H9 (cell line): ENCODE measurements at regions not wholly inside any gene's neighbourhood (a gene's known extent, or its start where the extent isn't known, plus 50 kb on each side); places are given as distances from the start of the nearest gene placed in this dataset.

Experiments used
- DNase-seq: peaks from one replicate; pipeline ENCODE4 v3.0.0-alpha.2; 2017
- H2AFZ ChIP-seq: one replicate; pipeline ENCODE4 v1.6.1; 2013; ENCODE audit warnings: mild to moderate bottlenecking, low read length, control low read depth, moderate library complexity
- H2AK5ac ChIP-seq: 2 replicates; pipeline ENCODE4 v1.6.1; 2013; ENCODE audit warnings: low read length, control low read depth, mixed read lengths; ENCODE audit not compliant: insufficient read length
- H2BK120ac ChIP-seq: one replicate; pipeline ENCODE4 v1.6.1; 2013; ENCODE audit warnings: low read depth, mild to moderate bottlenecking, low read length, control low read depth, inconsistent platforms; ENCODE audit not compliant: poor library complexity, severe bottlenecking
- H2BK12ac ChIP-seq: 2 replicates; pipeline ENCODE4 v1.6.1; 2013; ENCODE audit warnings: low read length, control low read depth, mixed read lengths, low read depth; ENCODE audit not compliant: insufficient read length
- H2BK15ac ChIP-seq: 2 replicates; pipeline ENCODE4 v1.6.1; 2013; ENCODE audit warnings: low read depth, low read length, control low read depth
- H2BK20ac ChIP-seq: one replicate; pipeline ENCODE4 v1.6.1; 2013; ENCODE audit warnings: low read depth, mild to moderate bottlenecking, low read length, control low read depth, inconsistent platforms; ENCODE audit not compliant: poor library complexity, severe bottlenecking
- H2BK5ac ChIP-seq: 2 replicates; pipeline ENCODE4 v1.6.1; 2013; ENCODE audit warnings: low read length, control low read depth, mixed read lengths; ENCODE audit not compliant: insufficient read length
- H3K14ac ChIP-seq: 2 replicates; pipeline ENCODE4 v1.6.1; 2013; ENCODE audit warnings: low read length, control low read depth; ENCODE audit not compliant: insufficient read depth
- H3K18ac ChIP-seq: 2 replicates; pipeline ENCODE4 v1.6.1; 2013; ENCODE audit warnings: low read depth, mild to moderate bottlenecking, mixed read lengths, low read length, control low read depth; ENCODE audit not compliant: insufficient read length
- H3K23ac ChIP-seq: 2 replicates; pipeline ENCODE4 v1.6.1; 2013; ENCODE audit warnings: low read length, control low read depth, mixed read lengths, low read depth; ENCODE audit not compliant: insufficient read length
- H3K23me2 ChIP-seq: 2 replicates; pipeline ENCODE4 v1.6.1; 2013; ENCODE audit warnings: low read depth, mild to moderate bottlenecking, mixed read lengths, low read length, control low read depth; ENCODE audit not compliant: insufficient read length, poor library complexity, severe bottlenecking
- H3K27ac ChIP-seq: 2 replicates; pipeline ENCODE4 v1.5.1; 2013; ENCODE audit warnings: low read length, control low read depth, mixed read lengths, low read depth; ENCODE audit not compliant: insufficient read length
- H3K27me3 ChIP-seq: 2 replicates; pipeline ENCODE4 v1.6.1; 2013; ENCODE audit warnings: low read length, control low read depth, inconsistent platforms; ENCODE audit not compliant: insufficient read depth
- H3K4ac ChIP-seq: 2 replicates; pipeline ENCODE4 v1.6.1; 2013; ENCODE audit warnings: low read depth, mild to moderate bottlenecking, control low read depth, inconsistent platforms, low read length, moderate library complexity
- H3K4me1 ChIP-seq: 2 replicates; pipeline ENCODE4 v1.6.1; 2013; ENCODE audit warnings: low read length, control low read depth, inconsistent platforms; ENCODE audit not compliant: insufficient read depth
- H3K4me2 ChIP-seq: 2 replicates; pipeline ENCODE4 v1.6.1; 2013; ENCODE audit warnings: low read length, control low read depth, mixed read lengths; ENCODE audit not compliant: insufficient read length, insufficient read depth
- H3K56ac ChIP-seq: 2 replicates; pipeline ENCODE4 v1.6.1; 2013; ENCODE audit warnings: low read depth, mild to moderate bottlenecking, mixed read lengths, low read length, control low read depth; ENCODE audit not compliant: insufficient read length
- H3K79me1 ChIP-seq: 2 replicates; pipeline ENCODE4 v1.6.1; 2013; ENCODE audit warnings: low read depth, mild to moderate bottlenecking, moderate library complexity, low read length, control low read depth, inconsistent platforms; ENCODE audit not compliant: insufficient read depth, poor library complexity, severe bottlenecking
- H3K79me2 ChIP-seq: 2 replicates; pipeline ENCODE4 v1.6.1; 2013; ENCODE audit warnings: low read length, control low read depth, inconsistent platforms; ENCODE audit not compliant: insufficient read depth
- H3K9ac ChIP-seq: 2 replicates; pipeline ENCODE4 v1.6.1; 2013; ENCODE audit warnings: low read length, control low read depth, mixed read lengths; ENCODE audit not compliant: insufficient read length; ENCODE audit errors: extremely low read depth
- H3K9me3 ChIP-seq: one replicate; pipeline ENCODE4 v1.6.1; 2013; ENCODE audit warnings: low read depth, low read length, inconsistent platforms; ENCODE audit not compliant: control insufficient read depth
- H3T11ph ChIP-seq: one replicate; pipeline ENCODE4 v1.6.1; 2013; ENCODE audit warnings: mild to moderate bottlenecking, low read length, control low read depth, inconsistent platforms
- H4K20me1 ChIP-seq: one replicate; pipeline ENCODE4 v1.6.1; 2013; ENCODE audit not compliant: control insufficient read depth, insufficient read length, insufficient read depth
- H4K5ac ChIP-seq: 2 replicates; pipeline ENCODE4 v1.6.1; 2013; ENCODE audit warnings: low read depth, mild to moderate bottlenecking, mixed read lengths, low read length, control low read depth; ENCODE audit not compliant: insufficient read length
- H4K8ac ChIP-seq: replicated peaks from 2 replicates; pipeline ENCODE4 v1.6.1; 2013; ENCODE audit warnings: low read length, control low read depth, mixed read lengths, low read depth; ENCODE audit not compliant: insufficient read length
- H4K91ac ChIP-seq: 2 replicates; pipeline ENCODE4 v1.6.1; 2013; ENCODE audit warnings: low read depth, mild to moderate bottlenecking, moderate library complexity, mixed read lengths, low read length, control low read depth; ENCODE audit not compliant: insufficient read length
- H3K27ac Mint-ChIP-seq, 3 experiments: 2 replicates in 2 of 3; 3 replicates in 1 of 3; pipeline ENCODE4 v1.8.0; 2020 to 2021; ENCODE audit warnings: mixed read lengths in 3 of 3, mild to moderate bottlenecking in 1 of 3, moderate library complexity in 1 of 3
- H3K27me3 Mint-ChIP-seq: 2 replicates; pipeline ENCODE4 v1.8.0; 2021; ENCODE audit warnings: low read depth, mild to moderate bottlenecking, moderate library complexity, mixed read lengths
- H3K36me3 Mint-ChIP-seq, 3 experiments: 2 replicates in 2 of 3; 3 replicates in 1 of 3; pipeline ENCODE4 v1.8.0; 2020 to 2021; ENCODE audit warnings: low read depth in 3 of 3, mixed read lengths in 3 of 3; ENCODE audit not compliant: insufficient read depth in 1 of 3
- H3K4me1 Mint-ChIP-seq, 2 experiments: 2 replicates each; pipeline ENCODE4 v1.8.0; 2020; ENCODE audit warnings: mixed read lengths in 2 of 2
- H3K4me3 Mint-ChIP-seq, 2 experiments: 2 replicates in 1 of 2; 3 replicates in 1 of 2; pipeline ENCODE4 v1.8.0; 2020 to 2021; ENCODE audit warnings: mild to moderate bottlenecking in 2 of 2, mixed read lengths in 2 of 2, moderate library complexity in 1 of 2
- H3K9me3 Mint-ChIP-seq, 2 experiments: 2 replicates in 1 of 2; 3 replicates in 1 of 2; pipeline ENCODE4 v1.8.0; 2020; ENCODE audit warnings: mild to moderate bottlenecking in 2 of 2, mixed read lengths in 2 of 2, moderate library complexity in 1 of 2
- WGBS: extraction: QIAGEN DNeasy Blood & Tissue Kit; methylation state at CpG from one replicate; pipeline ENCODE4 v1.1.7; 2013; ENCODE audit warnings: missing lambda C conversion rate, low lambda C conversion rate, mixed read lengths; ENCODE audit not compliant: insufficient read length; ENCODE audit errors: extremely low coverage; 5-methylcytosine and 5-hydroxymethylcytosine counted together
- TF ChIP-seq, protein P1 (sequence below): fragments of 200-600 bp; sonication (generic); conservative IDR thresholded peaks from 3 replicates; pipeline ENCODE4 v1.8.0; 2021; ENCODE audit warnings: antibody characterized with exemption, mild to moderate bottlenecking

DNA sequence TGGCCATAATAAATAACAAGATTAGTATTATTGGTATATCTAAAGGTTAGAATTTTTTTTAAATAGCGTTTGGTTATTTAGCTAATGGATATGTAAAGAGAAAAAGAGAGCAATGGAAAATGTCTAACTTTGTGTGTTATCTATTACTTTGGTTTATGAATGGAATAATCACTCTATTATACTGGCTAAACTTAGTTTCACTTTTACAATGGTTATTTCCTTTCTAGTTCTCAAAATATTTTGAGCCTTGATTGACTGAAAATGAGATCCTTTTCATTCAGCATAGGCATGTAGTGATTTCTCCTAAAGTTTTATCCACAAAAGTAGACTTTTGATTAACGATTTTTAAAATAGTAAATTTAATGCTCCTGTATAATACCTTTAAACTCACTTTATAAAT lies 51.6 kb upstream of the MLIP start:
- no peak overlapping the region for H3K56ac ChIP-seq
- H3K4me1 ChIP-seq = no peaks in the 10 kb centered on the region
- no peaks in the 10 kb centered on the region for H3K27me3 Mint-ChIP-seq
- H4K91ac ChIP-seq = no peak overlapping the region
- H3K23ac ChIP-seq = no peak overlapping the region
- H2BK20ac ChIP-seq = no peak overlapping the region
- H4K8ac ChIP-seq = no peak overlapping the region
- no peak overlapping the region for H3T11ph ChIP-seq
- no peaks in the 10 kb centered on the region for H3K27me3 ChIP-seq
- H3K4me1 Mint-ChIP-seq = no peaks in the 10 kb centered on the region
- no peak overlapping the region for H3K9ac ChIP-seq
- H3K4ac ChIP-seq = no peak overlapping the region
- no peak overlapping the region for H2AFZ ChIP-seq
- H2BK120ac ChIP-seq = no peak overlapping the region
- no peak overlapping the region for H3K27ac Mint-ChIP-seq
- no peaks in the 10 kb centered on the region for H3K23me2 ChIP-seq
- no peak for DNase-seq
- H2BK5ac ChIP-seq = no peak overlapping the region
- H2BK12ac ChIP-seq = no peak overlapping the region
- H3K36me3 Mint-ChIP-seq = no peaks in the 10 kb centered on the region
- no CpG with 5 or more reads among the region's 2 CpGs for WGBS
- no peak overlapping the region for H3K27ac ChIP-seq
- H3K9me3 ChIP-seq = no peaks in the 10 kb centered on the region
- H2AK5ac ChIP-seq = no peak overlapping the region
- no peak overlapping the region for H4K5ac ChIP-seq
- no peaks in the 10 kb centered on the region for H4K20me1 ChIP-seq
- no peaks in the 10 kb centered on the region; a peak in 1 of 5 replicates for H3K9me3 Mint-ChIP-seq
- no peaks in the 10 kb centered on the region for H3K79me2 ChIP-seq
- H3K14ac ChIP-seq = no peak overlapping the region
- no peaks in the 10 kb centered on the region for H3K79me1 ChIP-seq
- TF ChIP-seq, protein P1, sequence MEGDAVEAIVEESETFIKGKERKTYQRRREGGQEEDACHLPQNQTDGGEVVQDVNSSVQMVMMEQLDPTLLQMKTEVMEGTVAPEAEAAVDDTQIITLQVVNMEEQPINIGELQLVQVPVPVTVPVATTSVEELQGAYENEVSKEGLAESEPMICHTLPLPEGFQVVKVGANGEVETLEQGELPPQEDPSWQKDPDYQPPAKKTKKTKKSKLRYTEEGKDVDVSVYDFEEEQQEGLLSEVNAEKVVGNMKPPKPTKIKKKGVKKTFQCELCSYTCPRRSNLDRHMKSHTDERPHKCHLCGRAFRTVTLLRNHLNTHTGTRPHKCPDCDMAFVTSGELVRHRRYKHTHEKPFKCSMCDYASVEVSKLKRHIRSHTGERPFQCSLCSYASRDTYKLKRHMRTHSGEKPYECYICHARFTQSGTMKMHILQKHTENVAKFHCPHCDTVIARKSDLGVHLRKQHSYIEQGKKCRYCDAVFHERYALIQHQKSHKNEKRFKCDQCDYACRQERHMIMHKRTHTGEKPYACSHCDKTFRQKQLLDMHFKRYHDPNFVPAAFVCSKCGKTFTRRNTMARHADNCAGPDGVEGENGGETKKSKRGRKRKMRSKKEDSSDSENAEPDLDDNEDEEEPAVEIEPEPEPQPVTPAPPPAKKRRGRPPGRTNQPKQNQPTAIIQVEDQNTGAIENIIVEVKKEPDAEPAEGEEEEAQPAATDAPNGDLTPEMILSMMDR = no peak
- H3K4me2 ChIP-seq = no peak overlapping the region
- H3K4me3 Mint-ChIP-seq = no peak overlapping the region
- H3K18ac ChIP-seq = no peak overlapping the region
- H2BK15ac ChIP-seq = no peak overlapping the region
